ENCODE measurements at regions not wholly inside any gene's neighbourhood (a gene's known extent, or its start where the extent isn't known, plus 50 kb on each side); places are given as distances from the start of the nearest gene placed in this dataset.

GRCh38 chr18:10290638-10291235 lies 163.7 kb upstream of the APCDD1 start:
- DNase-seq: no peak

GRCh38 chr18:10291568-10291981 lies 162.9 kb upstream of the APCDD1 start:
- DNase-seq: no peak

GRCh38 chr18:10293966-10294365 lies 160.5 kb upstream of the APCDD1 start:
- DNase-seq: no peak

- DNase-seq: no peak
These were observed 158.7 kb upstream of the APCDD1 start for GRCh38 chr18:10295751-10296150.

GRCh38 chr18:10296491-10296890 lies 157.9 kb upstream of the APCDD1 start:
- DNase-seq: no peak

- no peak for DNase-seq
These were observed 157.3 kb upstream of the APCDD1 start for GRCh38 chr18:10297086-10297485.

GRCh38 chr18:10298346-10298745 lies 156.1 kb upstream of the APCDD1 start:
- DNase-seq: no peak

GRCh38 chr18:10299643-10300042 lies 154.8 kb upstream of the APCDD1 start:
- no peak for DNase-seq

- no peak for DNase-seq
These were observed 153.7 kb upstream of the APCDD1 start for GRCh38 chr18:10300739-10301138.

- DNase-seq: no peak
These were observed 152.5 kb upstream of the APCDD1 start for GRCh38 chr18:10301831-10302483.

- no peak for DNase-seq
These were observed 151.3 kb upstream of the APCDD1 start for GRCh38 chr18:10303171-10303570.

- DNase-seq: no peak
These were observed 149.6 kb upstream of the APCDD1 start for GRCh38 chr18:10304853-10305252.

- DNase-seq: no peak
These were observed 147.7 kb upstream of the APCDD1 start for GRCh38 chr18:10306779-10307178.

GRCh38 chr18:10308154-10308553 lies 146.3 kb upstream of the APCDD1 start:
- DNase-seq: no peak

GRCh38 chr18:10310626-10311025 lies 143.8 kb upstream of the APCDD1 start:
- DNase-seq: no peak

GRCh38 chr18:10312326-10313015 lies 142.0 kb upstream of the APCDD1 start:
- DNase-seq: no peak

- no peak for DNase-seq
These were observed 141.5 kb upstream of the APCDD1 start for GRCh38 chr18:10313016-10313342.

- no peak for DNase-seq
These were observed 140.4 kb upstream of the APCDD1 start for GRCh38 chr18:10314066-10314465.

GRCh38 chr18:10315522-10315921 lies 138.9 kb upstream of the APCDD1 start:
- DNase-seq: no peak

- DNase-seq: no peak
These were observed 137.7 kb upstream of the APCDD1 start for GRCh38 chr18:10316778-10317177.

GRCh38 chr18:10317864-10318690 lies 136.4 kb upstream of the APCDD1 start:
- no peak for DNase-seq

GRCh38 chr18:10318691-10318970 lies 135.8 kb upstream of the APCDD1 start:
- no peak for DNase-seq

- no peak for DNase-seq
These were observed 135.4 kb upstream of the APCDD1 start for GRCh38 chr18:10319026-10319425.

Measured in NCI-H1092 (cell line).